Right atrium auricular region (tissue), 2 donors: ENCODE measurements at regions not wholly inside any gene's neighbourhood (a gene's known extent, or its start where the extent isn't known, plus 50 kb on each side); places are given as distances from the start of the nearest gene placed in this dataset.

Experiments
- DNase-seq: peaks from one replicate; pipeline ENCODE4 v3.0.0-alpha.2; 2019; ENCODE audit warnings: low spot score
- H3K27ac ChIP-seq, 2 donors: fragments of 200-600 bp; sonication (generic); 1 replicate in 1 of 2; 2 replicates in 1 of 2; pipeline ENCODE4 v1.5.1; 2016 to 2019
- H3K27me3 ChIP-seq, 2 donors: fragments of 200-600 bp; sonication (generic); one replicate each; pipeline versions ENCODE4 v1.5.1 to v1.6.0; 2017 to 2019
- H3K36me3 ChIP-seq: fragments of 200-600 bp; sonication (generic); one replicate; pipeline ENCODE4 v1.5.1; 2016
- H3K4me1 ChIP-seq, 2 donors: fragments of 200-600 bp; sonication (generic); one replicate each; pipeline versions ENCODE4 v1.5.1 to v1.6.0; 2017 to 2019
- H3K4me3 ChIP-seq, 2 donors: fragments of 200-600 bp; sonication (generic); 1 replicate in 1 of 2; 2 replicates in 1 of 2; pipeline ENCODE4 v1.5.1; 2017 to 2019; ENCODE audit warnings: mild to moderate bottlenecking in 1 of 2, moderate library complexity in 1 of 2
- H3K9me3 ChIP-seq, 2 donors: fragments of 200-600 bp; sonication (generic); one replicate each; pipeline ENCODE4 v1.5.1; 2019
- TF ChIP-seq, protein P1 (sequence below), 2 donors: fragments of 200-600 bp; sonication (generic); IDR thresholded peaks; one replicate each; pipeline ENCODE4 v1.5.1; 2019; ENCODE audit warnings: antibody characterized with exemption in 2 of 2

GRCh38 chr13:87524775-87525174 lies 146.4 kb upstream of the SLITRK5 start:
- H3K4me1 ChIP-seq, result no peaks in the 10 kb centered on the region
- no peaks in the 10 kb centered on the region for H3K36me3 ChIP-seq
- DNase-seq, result no peak
- no peak overlapping the region for H3K27ac ChIP-seq
- no peaks in the 10 kb centered on the region for H3K9me3 ChIP-seq
- no peaks in the 10 kb centered on the region for H3K27me3 ChIP-seq
- TF ChIP-seq, protein P1, sequence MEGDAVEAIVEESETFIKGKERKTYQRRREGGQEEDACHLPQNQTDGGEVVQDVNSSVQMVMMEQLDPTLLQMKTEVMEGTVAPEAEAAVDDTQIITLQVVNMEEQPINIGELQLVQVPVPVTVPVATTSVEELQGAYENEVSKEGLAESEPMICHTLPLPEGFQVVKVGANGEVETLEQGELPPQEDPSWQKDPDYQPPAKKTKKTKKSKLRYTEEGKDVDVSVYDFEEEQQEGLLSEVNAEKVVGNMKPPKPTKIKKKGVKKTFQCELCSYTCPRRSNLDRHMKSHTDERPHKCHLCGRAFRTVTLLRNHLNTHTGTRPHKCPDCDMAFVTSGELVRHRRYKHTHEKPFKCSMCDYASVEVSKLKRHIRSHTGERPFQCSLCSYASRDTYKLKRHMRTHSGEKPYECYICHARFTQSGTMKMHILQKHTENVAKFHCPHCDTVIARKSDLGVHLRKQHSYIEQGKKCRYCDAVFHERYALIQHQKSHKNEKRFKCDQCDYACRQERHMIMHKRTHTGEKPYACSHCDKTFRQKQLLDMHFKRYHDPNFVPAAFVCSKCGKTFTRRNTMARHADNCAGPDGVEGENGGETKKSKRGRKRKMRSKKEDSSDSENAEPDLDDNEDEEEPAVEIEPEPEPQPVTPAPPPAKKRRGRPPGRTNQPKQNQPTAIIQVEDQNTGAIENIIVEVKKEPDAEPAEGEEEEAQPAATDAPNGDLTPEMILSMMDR (IDR thresholded peaks at IDR 0.05), result no peak
- H3K4me3 ChIP-seq, result no peak overlapping the region

GRCh38 chr13:87533776-87534175 lies 137.4 kb upstream of the SLITRK5 start:
- no peak for DNase-seq
- TF ChIP-seq, protein P1 (IDR thresholded peaks at IDR 0.05), result no peak
- H3K27ac ChIP-seq, result no peak overlapping the region
- no peak overlapping the region for H3K4me3 ChIP-seq
- H3K27me3 ChIP-seq, result no peaks in the 10 kb centered on the region
- no peaks in the 10 kb centered on the region for H3K36me3 ChIP-seq
- no peaks in the 10 kb centered on the region for H3K4me1 ChIP-seq
- H3K9me3 ChIP-seq, result no peaks in the 10 kb centered on the region

DNA sequence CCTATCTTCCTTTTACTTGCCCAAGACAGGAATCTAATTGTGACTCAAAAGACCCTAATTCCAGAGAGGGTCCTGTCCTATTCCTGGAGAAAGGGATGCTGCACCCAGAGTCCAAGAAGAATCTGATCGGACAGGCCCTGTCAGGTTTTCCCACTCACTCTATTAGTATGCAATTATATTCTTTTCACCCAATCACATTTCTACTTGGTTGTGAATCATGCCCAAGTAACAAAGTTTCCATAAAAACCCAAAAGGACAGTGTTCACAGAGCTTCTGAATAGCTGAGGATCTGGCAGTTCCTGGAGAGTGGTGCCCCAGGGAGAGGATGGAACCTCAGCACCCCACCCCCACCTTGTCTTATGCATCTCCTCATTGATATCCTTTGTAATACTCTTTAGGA lies 135.3 kb upstream of the SLITRK5 start:
- H3K27me3 ChIP-seq, result no peaks in the 10 kb centered on the region
- TF ChIP-seq, protein P1 (IDR thresholded peaks at IDR 0.05), result no peak
- H3K9me3 ChIP-seq, result no peaks in the 10 kb centered on the region
- no peak overlapping the region for H3K27ac ChIP-seq
- no peak overlapping the region for H3K4me3 ChIP-seq
- H3K36me3 ChIP-seq, result no peaks in the 10 kb centered on the region
- DNase-seq, result no peak
- no peaks in the 10 kb centered on the region for H3K4me1 ChIP-seq

GRCh38 chr13:87536499-87536898 lies 134.7 kb upstream of the SLITRK5 start:
- Histone ChIP-seq H3K4me1 (no peaks in the 10 kb centered on the region), H3K4me3 (no peak overlapping the region), H3K36me3 (no peaks in the 10 kb centered on the region), H3K27me3 (no peaks in the 10 kb centered on the region), H3K9me3 (no peaks in the 10 kb centered on the region), H3K27ac (no peak overlapping the region)
- DNase-seq, result no peak
- TF ChIP-seq, protein P1 (IDR thresholded peaks at IDR 0.05), result no peak

DNA sequence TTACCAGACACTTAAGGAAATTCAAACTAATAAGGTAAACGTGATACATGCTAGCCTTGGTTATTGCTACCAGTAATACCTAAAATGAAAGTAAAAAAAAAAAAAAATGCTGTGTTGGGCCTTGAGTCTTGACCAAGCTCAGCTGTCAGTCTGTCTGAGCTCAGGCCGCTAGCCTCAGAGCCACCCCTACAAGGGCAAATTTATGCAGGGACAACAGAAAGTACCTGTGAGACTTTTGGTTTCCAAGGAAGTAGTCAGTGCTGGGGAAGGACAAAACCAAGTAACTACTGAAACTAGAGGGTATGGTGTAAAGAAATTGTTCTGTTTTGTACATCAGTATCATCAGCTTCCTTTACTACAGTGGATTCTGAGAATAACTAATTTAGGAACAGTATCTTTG lies 134.3 kb upstream of the SLITRK5 start:
- no peaks in the 10 kb centered on the region for H3K4me1 ChIP-seq
- H3K27me3 ChIP-seq, result no peaks in the 10 kb centered on the region
- H3K27ac ChIP-seq, result no peak overlapping the region
- DNase-seq, result no peak
- H3K9me3 ChIP-seq, result no peaks in the 10 kb centered on the region
- H3K36me3 ChIP-seq, result no peaks in the 10 kb centered on the region
- TF ChIP-seq, protein P1 (IDR thresholded peaks at IDR 0.05), result no peak
- no peak overlapping the region for H3K4me3 ChIP-seq

- no peak overlapping the region for H3K27ac ChIP-seq
- no peaks in the 10 kb centered on the region for H3K27me3 ChIP-seq
- H3K9me3 ChIP-seq, result no peaks in the 10 kb centered on the region
- TF ChIP-seq, protein P1 (IDR thresholded peaks at IDR 0.05), result no peak
- H3K36me3 ChIP-seq, result no peaks in the 10 kb centered on the region
- no peak overlapping the region for H3K4me3 ChIP-seq
- H3K4me1 ChIP-seq, result no peaks in the 10 kb centered on the region
- DNase-seq, result no peak
Observed at GRCh38 chr13:87537951-87538350, 133.2 kb upstream of the SLITRK5 start.
